ENCODE measurements at regions not wholly inside any gene's neighbourhood (a gene's known extent, or its start where the extent isn't known, plus 50 kb on each side); places are given as distances from the start of the nearest gene placed in this dataset.

GRCh38 chr17:74116087-74116717, 87.3 kb upstream of the RPL38 start:
- TF ChIP-seq CTCF (conservative IDR thresholded peaks at IDR 0.05; ENCODE audit: low read depth, low read length) (no peak), EZH2 (IDR thresholded peaks at IDR 0.05; ENCODE audit: low read length, unreplicated experiment) (no peak)

All from PC-3 (cell line).